Hepatocyte (in vitro differentiated cells): ENCODE measurements at regions not wholly inside any gene's neighbourhood (a gene's known extent, or its start where the extent isn't known, plus 50 kb on each side); places are given as distances from the start of the nearest gene placed in this dataset.
A peak's percentile ranks its signal among the peaks of the same experiment; 100 is the strongest.

ENCODE experiments used
- DNase-seq: peaks from one replicate; pipeline ENCODE4 v3.0.0-alpha.2; 2016; ENCODE audit warnings: low spot score
- H2AFZ ChIP-seq: fragments of 200-600 bp; sonication (generic); 2 replicates; pipeline ENCODE4 v1.6.0; 2016; ENCODE audit warnings: antibody characterized with exemption, mild to moderate bottlenecking
- H3K27ac ChIP-seq: fragments of 200-600 bp; sonication (generic); 2 replicates; pipeline ENCODE4 v1.5.1; 2016; ENCODE audit warnings: mild to moderate bottlenecking
- H3K27me3 ChIP-seq: fragments of 200-600 bp; sonication (generic); 2 replicates; pipeline ENCODE4 v1.6.1; 2016
- H3K36me3 ChIP-seq: fragments of 200-600 bp; sonication (generic); replicated peaks from 2 replicates; pipeline ENCODE4 v1.5.1; 2016; ENCODE audit warnings: low read depth; ENCODE audit not compliant: insufficient read depth
- H3K4me1 ChIP-seq: fragments of 200-600 bp; sonication (generic); 2 replicates; pipeline ENCODE4 v1.5.1; 2016; ENCODE audit warnings: mild to moderate bottlenecking, moderate library complexity; ENCODE audit not compliant: insufficient read depth
- H3K4me2 ChIP-seq: fragments of 200-600 bp; sonication (generic); 2 replicates; pipeline ENCODE4 v1.6.0; 2016
- H3K4me3 ChIP-seq: fragments of 200-600 bp; sonication (generic); 2 replicates; pipeline ENCODE4 v1.5.1; 2016; ENCODE audit warnings: mild to moderate bottlenecking
- H3K79me2 ChIP-seq: fragments of 200-600 bp; sonication (generic); 2 replicates; pipeline ENCODE4 v1.6.0; 2017; ENCODE audit warnings: mild to moderate bottlenecking
- H3K9me2 ChIP-seq: fragments of 200-600 bp; sonication (generic); replicated peaks from 2 replicates; pipeline ENCODE4 v1.6.0; 2017; ENCODE audit warnings: mild to moderate bottlenecking; ENCODE audit not compliant: insufficient read depth
- H3K9me3 ChIP-seq: fragments of 200-600 bp; sonication (generic); 2 replicates; pipeline ENCODE4 v1.5.1; 2016; ENCODE audit warnings: low read depth, mild to moderate bottlenecking
- H4K20me1 ChIP-seq: fragments of 200-600 bp; sonication (generic); 2 replicates; pipeline ENCODE4 v1.6.0; 2016; ENCODE audit warnings: mild to moderate bottlenecking; ENCODE audit not compliant: insufficient read depth, poor library complexity, severe bottlenecking
- EZH2 ChIP-seq: fragments of 200-600 bp; sonication (generic); IDR thresholded peaks from 2 replicates; pipeline ENCODE4 v1.6.1; 2016; ENCODE audit warnings: antibody characterized with exemption, mild to moderate bottlenecking, borderline replicate concordance
- EZH2phosphoT487 ChIP-seq: fragments of 200-600 bp; sonication (generic); IDR thresholded peaks from one replicate; pipeline ENCODE4 v1.6.1; 2018; ENCODE audit warnings: antibody characterized with exemption, mild to moderate bottlenecking, low read depth, moderate library complexity; ENCODE audit not compliant: unreplicated experiment, severe bottlenecking
- WGBS: methylation state at CpG from one replicate; pipeline ENCODE4 v1.1.6; 2016; ENCODE audit warnings: low lambda C conversion rate; ENCODE audit errors: missing lambda C conversion rate; 5-methylcytosine and 5-hydroxymethylcytosine counted together
- TF ChIP-seq, protein P1 (sequence below): fragments of 200-600 bp; sonication (generic); IDR thresholded peaks from 2 replicates; pipeline ENCODE4 v1.5.1; 2016; ENCODE audit warnings: antibody characterized with exemption, mild to moderate bottlenecking; ENCODE audit not compliant: poor library complexity

DNA sequence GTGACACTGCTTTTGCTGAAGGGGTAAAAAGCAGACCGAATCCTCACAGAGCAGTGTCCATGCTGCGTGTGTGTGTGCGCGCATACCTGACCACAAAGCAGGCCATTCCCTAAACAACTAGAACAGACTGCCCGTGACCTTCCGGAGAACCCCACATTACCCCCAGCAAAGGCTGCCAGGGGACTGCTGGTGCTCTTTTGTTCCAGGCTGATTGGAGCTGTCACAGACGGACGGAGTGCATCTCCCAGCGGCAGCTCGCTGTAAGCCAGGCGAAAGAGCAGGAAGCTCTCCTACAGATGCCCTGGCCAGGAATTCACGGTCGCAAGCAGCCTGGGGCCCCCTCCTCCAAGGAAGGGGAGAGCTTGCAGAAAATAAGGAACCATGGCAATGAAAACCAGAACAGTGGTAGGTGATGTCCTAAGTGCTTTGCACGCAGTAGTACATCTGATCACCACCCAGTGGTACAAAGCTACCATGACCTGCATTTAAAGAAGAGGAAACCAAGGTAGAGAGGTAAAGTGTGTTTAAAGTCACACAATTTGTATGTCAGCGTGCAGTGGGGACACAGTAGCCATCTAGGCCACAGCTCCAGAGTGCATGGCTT is 153.4 kb upstream of the DYNLRB2 start:
- H4K20me1 ChIP-seq: no peaks in the 10 kb centered on the region
- no peak for TF ChIP-seq EZH2phosphoT487
- TF ChIP-seq EZH2: no peak
- TF ChIP-seq, protein P1, sequence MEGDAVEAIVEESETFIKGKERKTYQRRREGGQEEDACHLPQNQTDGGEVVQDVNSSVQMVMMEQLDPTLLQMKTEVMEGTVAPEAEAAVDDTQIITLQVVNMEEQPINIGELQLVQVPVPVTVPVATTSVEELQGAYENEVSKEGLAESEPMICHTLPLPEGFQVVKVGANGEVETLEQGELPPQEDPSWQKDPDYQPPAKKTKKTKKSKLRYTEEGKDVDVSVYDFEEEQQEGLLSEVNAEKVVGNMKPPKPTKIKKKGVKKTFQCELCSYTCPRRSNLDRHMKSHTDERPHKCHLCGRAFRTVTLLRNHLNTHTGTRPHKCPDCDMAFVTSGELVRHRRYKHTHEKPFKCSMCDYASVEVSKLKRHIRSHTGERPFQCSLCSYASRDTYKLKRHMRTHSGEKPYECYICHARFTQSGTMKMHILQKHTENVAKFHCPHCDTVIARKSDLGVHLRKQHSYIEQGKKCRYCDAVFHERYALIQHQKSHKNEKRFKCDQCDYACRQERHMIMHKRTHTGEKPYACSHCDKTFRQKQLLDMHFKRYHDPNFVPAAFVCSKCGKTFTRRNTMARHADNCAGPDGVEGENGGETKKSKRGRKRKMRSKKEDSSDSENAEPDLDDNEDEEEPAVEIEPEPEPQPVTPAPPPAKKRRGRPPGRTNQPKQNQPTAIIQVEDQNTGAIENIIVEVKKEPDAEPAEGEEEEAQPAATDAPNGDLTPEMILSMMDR: peak; percentile 10
- no peaks in the 10 kb centered on the region for H3K9me3 ChIP-seq
- no peaks in the 10 kb centered on the region for H3K9me2 ChIP-seq
- H3K27me3 ChIP-seq: no peaks in the 10 kb centered on the region
- no peak overlapping the region for H3K4me3 ChIP-seq
- H3K4me2 ChIP-seq: no peak overlapping the region
- WGBS: 81% methylated on average over 15 of the region's 15 CpGs
- no peaks in the 10 kb centered on the region for H3K36me3 ChIP-seq
- H3K27ac ChIP-seq: no peak overlapping the region
- DNase-seq: no peak
- peaks cover 6% of the 10 kb centered on the region for H3K4me1 ChIP-seq
- no peak overlapping the region for H2AFZ ChIP-seq
- H3K79me2 ChIP-seq: no peaks in the 10 kb centered on the region

DNA sequence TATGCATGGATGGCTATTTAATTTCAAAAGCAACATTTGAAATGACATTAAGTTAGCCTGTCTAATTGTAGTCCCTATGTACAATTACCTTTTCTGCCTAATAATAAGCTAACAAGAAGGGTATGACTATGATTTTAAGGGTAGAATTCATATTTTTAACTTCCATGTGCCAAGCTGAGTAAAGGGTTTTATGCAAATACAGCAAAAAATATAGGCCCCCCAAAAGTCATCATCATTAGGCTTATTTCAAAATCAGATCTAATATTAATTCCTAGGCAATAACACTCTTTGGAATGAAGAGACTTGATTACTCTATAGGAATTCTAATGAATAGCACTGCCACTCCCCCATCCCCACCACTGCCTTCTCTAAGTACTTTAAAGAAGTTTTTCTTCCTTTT is 155.9 kb upstream of the DYNLRB2 start:
- Histone ChIP-seq H3K9me3 (no peaks in the 10 kb centered on the region), H2AFZ (no peak overlapping the region), H3K9me2 (no peaks in the 10 kb centered on the region), H3K36me3 (no peaks in the 10 kb centered on the region), H3K27ac (no peak overlapping the region), H3K27me3 (no peaks in the 10 kb centered on the region), H3K4me1 (no peaks in the 10 kb centered on the region), H3K4me3 (no peak overlapping the region), H3K79me2 (no peaks in the 10 kb centered on the region), H4K20me1 (no peaks in the 10 kb centered on the region), H3K4me2 (no peak overlapping the region)
- no peak for TF ChIP-seq EZH2phosphoT487
- no peak for DNase-seq

DNA sequence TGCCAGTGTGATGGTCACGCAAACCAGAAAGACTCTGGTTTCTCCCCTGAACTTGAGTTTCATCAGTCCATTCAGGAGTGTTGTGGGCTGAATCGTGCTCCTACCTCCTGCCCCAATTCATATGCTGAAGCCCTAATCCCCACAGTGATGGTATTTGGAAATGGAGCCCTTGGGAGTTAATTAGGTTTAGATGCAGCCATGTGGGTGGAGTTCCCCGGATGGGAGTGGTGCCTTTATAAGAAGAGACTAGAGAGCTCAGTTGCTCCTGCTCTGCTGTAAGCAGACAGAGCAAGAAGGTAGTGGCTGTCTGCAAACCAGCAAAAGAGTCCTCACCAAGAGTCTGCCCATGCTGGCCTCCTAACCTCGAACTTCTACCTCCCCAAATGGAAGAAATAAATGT is 160.3 kb upstream of the DYNLRB2 start:
- Histone ChIP-seq H3K4me2 (no peak overlapping the region), H4K20me1 (no peaks in the 10 kb centered on the region), H3K4me3 (no peak overlapping the region), H3K9me2 (no peaks in the 10 kb centered on the region), H3K36me3 (no peaks in the 10 kb centered on the region), H3K27me3 (no peaks in the 10 kb centered on the region), H2AFZ (no peak overlapping the region), H3K4me1 (no peaks in the 10 kb centered on the region), H3K27ac (no peak overlapping the region), H3K9me3 (no peaks in the 10 kb centered on the region), H3K79me2 (no peaks in the 10 kb centered on the region)
- 76% methylated on average over 4 of the region's 4 CpGs for WGBS
- no peak for DNase-seq
- TF ChIP-seq, protein P1: no peak
- TF ChIP-seq EZH2phosphoT487 (no peak), EZH2 (no peak)

DNA sequence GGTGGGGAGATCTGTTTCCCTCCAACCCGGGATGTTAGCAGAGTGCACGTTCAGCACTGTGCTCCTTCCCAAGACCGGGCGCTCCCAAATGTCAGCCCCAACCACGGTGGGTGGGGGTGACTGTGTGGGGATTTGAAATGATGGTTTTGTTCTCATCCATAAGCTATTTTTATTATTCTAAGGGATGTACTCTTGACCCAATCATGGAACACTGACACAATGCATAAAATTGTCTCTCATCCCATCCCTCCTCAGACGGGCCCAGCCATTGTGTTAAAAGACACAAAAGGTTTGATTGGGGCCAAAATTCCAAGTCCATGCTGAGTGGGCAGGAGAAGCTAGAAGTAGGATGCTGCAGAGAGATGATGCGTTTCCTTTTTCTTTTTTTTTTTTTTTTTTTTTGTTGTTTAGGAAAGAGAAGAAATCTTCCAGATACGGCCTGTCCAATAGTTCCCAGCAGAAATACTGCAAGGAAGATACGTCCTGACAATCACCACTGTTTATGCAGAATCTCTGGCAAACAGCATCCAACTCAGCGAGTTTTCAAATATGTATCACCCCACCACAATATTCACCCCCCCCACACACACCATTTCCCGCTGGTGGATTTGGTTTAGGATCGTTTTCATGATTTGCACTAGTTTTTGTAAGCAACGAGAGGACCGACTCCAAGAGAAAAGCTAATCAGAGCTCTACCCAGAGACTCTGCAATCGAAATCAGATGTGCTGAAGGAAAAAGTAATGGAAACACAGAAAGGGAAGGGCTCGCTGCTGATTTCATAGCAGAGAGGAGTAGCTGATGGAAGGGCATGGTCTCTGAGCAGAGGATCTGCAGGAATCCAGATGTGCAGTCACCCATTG is 163.5 kb upstream of the DYNLRB2 start:
- 82% methylated on average over 16 of the region's 16 CpGs for WGBS
- Histone ChIP-seq H3K4me3 (no peak overlapping the region), H3K27ac (no peak overlapping the region), H4K20me1 (no peaks in the 10 kb centered on the region), H3K36me3 (no peaks in the 10 kb centered on the region), H2AFZ (no peak overlapping the region), H3K4me2 (no peak overlapping the region), H3K9me3 (no peaks in the 10 kb centered on the region), H3K4me1 (no peaks in the 10 kb centered on the region), H3K27me3 (no peaks in the 10 kb centered on the region), H3K9me2 (no peaks in the 10 kb centered on the region), H3K79me2 (no peaks in the 10 kb centered on the region)
- TF ChIP-seq EZH2: no peak
- TF ChIP-seq EZH2phosphoT487: no peak
- TF ChIP-seq, protein P1: no peak
- DNase-seq: no peak
